ENCODE measurements at regions not wholly inside any gene's neighbourhood (a gene's known extent, or its start where the extent isn't known, plus 50 kb on each side); places are given as distances from the start of the nearest gene placed in this dataset.

DNA sequence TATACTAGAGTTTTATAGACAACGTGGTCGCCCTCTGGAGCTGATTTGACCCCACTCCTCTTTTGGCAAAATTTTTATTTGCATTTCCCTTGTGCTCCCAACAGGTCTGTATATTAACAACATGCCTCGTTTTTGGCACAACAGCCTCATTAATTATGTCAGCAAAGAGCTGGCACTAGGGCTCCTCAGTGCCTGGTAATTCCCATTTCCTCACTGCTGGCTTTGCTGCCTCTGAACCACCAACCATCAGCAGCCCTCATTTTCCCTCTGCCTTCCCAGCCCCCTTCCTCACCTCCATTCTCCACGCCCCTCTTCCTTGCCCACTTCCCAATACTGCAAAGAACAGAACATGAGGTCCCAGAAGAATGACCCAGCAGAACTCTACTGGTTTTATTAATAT is 204.8 kb downstream of the ABHD5 start:
- Histone ChIP-seq H3K4me1 (ENCODE audit: control insufficient read depth in 1 of 2, insufficient read depth in 2 of 2, low read depth in 1 of 2, low read length in 1 of 2) (no peaks in the 10 kb centered on the region; a peak in 1 of 4 replicates), H3K79me2 (ENCODE audit: insufficient read depth) (no peaks in the 10 kb centered on the region), H3K27ac (ENCODE audit: low read depth in 2 of 2, low read length in 1 of 2) (no peak overlapping the region), H3K4me3 (ENCODE audit: low read depth in 2 of 2, low read length in 1 of 2) (no peak overlapping the region), H3K36me3 (replicated peaks in 1 of 2; ENCODE audit: control insufficient read depth in 1 of 2, insufficient read depth in 2 of 2, low read length in 1 of 2) (no peaks in the 10 kb centered on the region), H3K27me3 (ENCODE audit: insufficient read depth) (no peaks in the 10 kb centered on the region), H2AFZ (ENCODE audit: low read depth) (no peak overlapping the region), H4K20me1 (ENCODE audit: insufficient read depth) (no peaks in the 10 kb centered on the region), H3K9me2 (no peaks in the 10 kb centered on the region), H3F3A (replicated peaks; ENCODE audit: insufficient read depth) (no peaks in the 10 kb centered on the region), H3K4me2 (no peak overlapping the region), H3K9me3 (no peaks in the 10 kb centered on the region), H3K9ac (no peak overlapping the region)
- no peak for DNase-seq
- 65% methylated on average over 4 of the region's 4 CpGs for WGBS (ENCODE audit: low lambda C conversion rate)
- ChIA-PET POLR2A (no interaction called here), CTCF (interaction anchor here (1.8 kb wide), 1 partner anchor 9 kb away, joined by 5 read pairs; no protein-coding TSS in a partner anchor)
- peak; percentile 3; the same call in 1 of the 2 replicates for TF ChIP-seq RAD21 (IDR thresholded peaks at IDR 0.05; ENCODE audit: low read length)
- TF ChIP-seq TEAD4 (IDR thresholded peaks at IDR 0.05; ENCODE audit: borderline replicate concordance, insufficient read depth): no peak

DNA sequence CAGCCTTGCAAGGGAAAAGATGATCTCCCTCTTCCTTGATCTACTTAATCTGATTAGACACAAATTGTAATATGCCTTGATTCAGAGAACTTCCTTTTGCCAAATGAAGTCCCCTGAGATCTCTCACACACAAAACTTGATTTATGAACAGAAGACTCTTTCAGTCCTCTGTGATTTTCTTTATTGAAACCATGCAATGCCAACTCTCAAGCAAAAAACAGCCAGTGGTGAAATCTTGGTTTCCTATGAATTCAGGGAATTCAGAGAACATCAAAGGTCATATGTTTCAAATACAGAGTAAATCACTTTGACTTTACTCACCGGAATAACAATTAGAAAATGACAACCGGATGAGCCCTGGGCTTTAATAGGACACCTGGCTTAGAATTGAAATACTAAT is 211.7 kb downstream of the ABHD5 start:
- no peaks in the 10 kb centered on the region for H3K9me2 ChIP-seq
- no peak for DNase-seq
- no peaks in the 10 kb centered on the region for H3K36me3 ChIP-seq (replicated peaks in 1 of 2; ENCODE audit: control insufficient read depth in 1 of 2, insufficient read depth in 2 of 2, low read length in 1 of 2)
- no peak overlapping the region for H3K4me3 ChIP-seq (ENCODE audit: low read depth in 2 of 2, low read length in 1 of 2)
- no peak overlapping the region for H3K27ac ChIP-seq (ENCODE audit: low read depth in 2 of 2, low read length in 1 of 2)
- no peaks in the 10 kb centered on the region for H4K20me1 ChIP-seq (ENCODE audit: insufficient read depth)
- no peak overlapping the region for H3K9ac ChIP-seq
- H3K79me2 ChIP-seq (ENCODE audit: insufficient read depth): no peaks in the 10 kb centered on the region
- peaks cover 0 to 7% of the 10 kb centered on the region in 2 experiments; a peak in 1 of 4 replicates for H3K4me1 ChIP-seq (ENCODE audit: control insufficient read depth in 1 of 2, insufficient read depth in 2 of 2, low read depth in 1 of 2, low read length in 1 of 2)
- TF ChIP-seq EP300 (IDR thresholded peaks at IDR 0.05; ENCODE audit: borderline replicate concordance in 1 of 2, low read depth in 1 of 2, low read length in 1 of 2): peak in 1 of 2 experiments; percentile 41; a peak in 1 of 4 replicates
- TF ChIP-seq RXRA (IDR thresholded peaks at IDR 0.05; ENCODE audit: borderline replicate concordance, low read depth): no peak
- no peak for TF ChIP-seq MEF2A (IDR thresholded peaks at IDR 0.05; ENCODE audit: borderline replicate concordance, low read depth)
- no peak for TF ChIP-seq TCF12 (IDR thresholded peaks at IDR 0.05)
- no peak overlapping the region for H3K4me2 ChIP-seq
- H3F3A ChIP-seq (replicated peaks; ENCODE audit: insufficient read depth): no peaks in the 10 kb centered on the region
- H3K9me3 ChIP-seq: no peaks in the 10 kb centered on the region
- ChIA-PET POLR2A (no interaction called here), CTCF (no interaction called here)
- no peaks in the 10 kb centered on the region for H3K27me3 ChIP-seq (ENCODE audit: insufficient read depth)
- whole genome bisulfite sequencing (ENCODE audit: low lambda C conversion rate): 51% methylated on average over 2 of the region's 2 CpGs
- H2AFZ ChIP-seq (ENCODE audit: low read depth): no peak overlapping the region

DNA sequence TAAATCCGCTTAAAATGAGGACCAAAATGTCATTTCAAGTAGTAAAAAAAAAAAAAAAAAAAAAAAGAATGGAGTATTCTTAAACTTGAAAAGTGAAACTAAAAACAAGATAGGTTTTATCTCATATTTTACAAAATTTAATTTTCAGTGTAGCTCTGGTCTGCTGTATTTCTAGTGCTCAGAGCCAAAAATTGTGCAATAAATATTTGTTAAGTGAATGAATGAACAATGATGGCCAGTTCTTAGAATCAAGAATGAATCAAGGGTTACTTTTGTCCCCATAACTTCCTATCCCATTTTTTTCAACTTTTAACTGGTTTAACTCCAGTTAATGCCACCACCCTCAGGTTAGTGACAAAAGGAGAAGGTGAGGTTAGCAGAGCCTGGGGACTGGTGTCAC is 214.4 kb downstream of the ABHD5 start:
- Histone ChIP-seq H3K4me2 (no peak overlapping the region), H2AFZ (ENCODE audit: low read depth) (no peak overlapping the region), H3F3A (replicated peaks; ENCODE audit: insufficient read depth) (no peaks in the 10 kb centered on the region), H3K9me2 (no peaks in the 10 kb centered on the region), H3K79me2 (ENCODE audit: insufficient read depth) (no peaks in the 10 kb centered on the region), H3K9ac (no peak overlapping the region), H3K36me3 (replicated peaks in 1 of 2; ENCODE audit: control insufficient read depth in 1 of 2, insufficient read depth in 2 of 2, low read length in 1 of 2) (no peaks in the 10 kb centered on the region), H3K27me3 (ENCODE audit: insufficient read depth) (no peaks in the 10 kb centered on the region), H3K27ac (ENCODE audit: low read depth in 2 of 2, low read length in 1 of 2) (no peak overlapping the region; a peak in 1 of 4 replicates), H3K4me3 (ENCODE audit: low read depth in 2 of 2, low read length in 1 of 2) (no peak overlapping the region), H3K4me1 (ENCODE audit: control insufficient read depth in 1 of 2, insufficient read depth in 2 of 2, low read depth in 1 of 2, low read length in 1 of 2) (peaks cover 0 to 7% of the 10 kb centered on the region in 2 experiments; a peak in 1 of 4 replicates), H3K9me3 (no peaks in the 10 kb centered on the region), H4K20me1 (ENCODE audit: insufficient read depth) (no peaks in the 10 kb centered on the region)
- WGBS (ENCODE audit: low lambda C conversion rate): 97% methylated on average over 1 of the region's 1 CpG
- POLR2A ChIA-PET: no interaction called here
- CTCF ChIA-PET: interaction anchor here (1.1 to 2.0 kb wide), 2 partner anchors 10 to 33 kb away, joined by 3 to 5 read pairs; no protein-coding TSS in a partner anchor
- DNase-seq: no peak
- no peak for TF ChIP-seq SMC3 (IDR thresholded peaks at IDR 0.05; ENCODE audit: low read depth, low read length)
- no peak for TF ChIP-seq MXI1 (IDR thresholded peaks at IDR 0.05; ENCODE audit: low read depth, low read length)
- TF ChIP-seq EZH2phosphoT487 (IDR thresholded peaks at IDR 0.05; ENCODE audit: borderline replicate concordance, low read depth): no peak
- no peak for TF ChIP-seq MEF2A (IDR thresholded peaks at IDR 0.05; ENCODE audit: borderline replicate concordance, low read depth)
- TF ChIP-seq, protein P1, sequence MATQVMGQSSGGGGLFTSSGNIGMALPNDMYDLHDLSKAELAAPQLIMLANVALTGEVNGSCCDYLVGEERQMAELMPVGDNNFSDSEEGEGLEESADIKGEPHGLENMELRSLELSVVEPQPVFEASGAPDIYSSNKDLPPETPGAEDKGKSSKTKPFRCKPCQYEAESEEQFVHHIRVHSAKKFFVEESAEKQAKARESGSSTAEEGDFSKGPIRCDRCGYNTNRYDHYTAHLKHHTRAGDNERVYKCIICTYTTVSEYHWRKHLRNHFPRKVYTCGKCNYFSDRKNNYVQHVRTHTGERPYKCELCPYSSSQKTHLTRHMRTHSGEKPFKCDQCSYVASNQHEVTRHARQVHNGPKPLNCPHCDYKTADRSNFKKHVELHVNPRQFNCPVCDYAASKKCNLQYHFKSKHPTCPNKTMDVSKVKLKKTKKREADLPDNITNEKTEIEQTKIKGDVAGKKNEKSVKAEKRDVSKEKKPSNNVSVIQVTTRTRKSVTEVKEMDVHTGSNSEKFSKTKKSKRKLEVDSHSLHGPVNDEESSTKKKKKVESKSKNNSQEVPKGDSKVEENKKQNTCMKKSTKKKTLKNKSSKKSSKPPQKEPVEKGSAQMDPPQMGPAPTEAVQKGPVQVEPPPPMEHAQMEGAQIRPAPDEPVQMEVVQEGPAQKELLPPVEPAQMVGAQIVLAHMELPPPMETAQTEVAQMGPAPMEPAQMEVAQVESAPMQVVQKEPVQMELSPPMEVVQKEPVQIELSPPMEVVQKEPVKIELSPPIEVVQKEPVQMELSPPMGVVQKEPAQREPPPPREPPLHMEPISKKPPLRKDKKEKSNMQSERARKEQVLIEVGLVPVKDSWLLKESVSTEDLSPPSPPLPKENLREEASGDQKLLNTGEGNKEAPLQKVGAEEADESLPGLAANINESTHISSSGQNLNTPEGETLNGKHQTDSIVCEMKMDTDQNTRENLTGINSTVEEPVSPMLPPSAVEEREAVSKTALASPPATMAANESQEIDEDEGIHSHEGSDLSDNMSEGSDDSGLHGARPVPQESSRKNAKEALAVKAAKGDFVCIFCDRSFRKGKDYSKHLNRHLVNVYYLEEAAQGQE (IDR thresholded peaks at IDR 0.05; ENCODE audit: low read depth, low read length): no peak
- no peak for TF ChIP-seq TCF12 (IDR thresholded peaks at IDR 0.05)
- TF ChIP-seq JUND (IDR thresholded peaks at IDR 0.05): no peak
- TF ChIP-seq FOXJ3 (CRISPR knock-in tag; IDR thresholded peaks at IDR 0.05): no peak
- no peak for TF ChIP-seq POLR2AphosphoS5 (IDR thresholded peaks at IDR 0.05; ENCODE audit: low read depth, low read length)
- TF ChIP-seq RFX5 (IDR thresholded peaks at IDR 0.05; ENCODE audit: low read length): no peak
- no peak for TF ChIP-seq TEAD4 (IDR thresholded peaks at IDR 0.05; ENCODE audit: borderline replicate concordance, insufficient read depth)
- TF ChIP-seq, protein P2, sequence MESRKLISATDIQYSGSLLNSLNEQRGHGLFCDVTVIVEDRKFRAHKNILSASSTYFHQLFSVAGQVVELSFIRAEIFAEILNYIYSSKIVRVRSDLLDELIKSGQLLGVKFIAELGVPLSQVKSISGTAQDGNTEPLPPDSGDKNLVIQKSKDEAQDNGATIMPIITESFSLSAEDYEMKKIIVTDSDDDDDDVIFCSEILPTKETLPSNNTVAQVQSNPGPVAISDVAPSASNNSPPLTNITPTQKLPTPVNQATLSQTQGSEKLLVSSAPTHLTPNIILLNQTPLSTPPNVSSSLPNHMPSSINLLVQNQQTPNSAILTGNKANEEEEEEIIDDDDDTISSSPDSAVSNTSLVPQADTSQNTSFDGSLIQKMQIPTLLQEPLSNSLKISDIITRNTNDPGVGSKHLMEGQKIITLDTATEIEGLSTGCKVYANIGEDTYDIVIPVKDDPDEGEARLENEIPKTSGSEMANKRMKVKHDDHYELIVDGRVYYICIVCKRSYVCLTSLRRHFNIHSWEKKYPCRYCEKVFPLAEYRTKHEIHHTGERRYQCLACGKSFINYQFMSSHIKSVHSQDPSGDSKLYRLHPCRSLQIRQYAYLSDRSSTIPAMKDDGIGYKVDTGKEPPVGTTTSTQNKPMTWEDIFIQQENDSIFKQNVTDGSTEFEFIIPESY (IDR thresholded peaks at IDR 0.05; ENCODE audit: borderline replicate concordance, low read depth): no peak
- no peak for TF ChIP-seq RCOR1 (IDR thresholded peaks at IDR 0.05; ENCODE audit: low read length)
- TF ChIP-seq TAF1 (IDR thresholded peaks at IDR 0.05; ENCODE audit: borderline replicate concordance, low read depth, low read length): no peak
- TF ChIP-seq, protein P3, sequence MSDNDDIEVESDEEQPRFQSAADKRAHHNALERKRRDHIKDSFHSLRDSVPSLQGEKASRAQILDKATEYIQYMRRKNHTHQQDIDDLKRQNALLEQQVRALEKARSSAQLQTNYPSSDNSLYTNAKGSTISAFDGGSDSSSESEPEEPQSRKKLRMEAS (IDR thresholded peaks at IDR 0.05; ENCODE audit: low read depth): no peak
